ENCODE measurements at regions not wholly inside any gene's neighbourhood (a gene's known extent, or its start where the extent isn't known, plus 50 kb on each side); places are given as distances from the start of the nearest gene placed in this dataset.

GRCh38 chr6:95325916-95326315, 251.4 kb upstream of the MANEA start:
- TF ChIP-seq, protein P1, sequence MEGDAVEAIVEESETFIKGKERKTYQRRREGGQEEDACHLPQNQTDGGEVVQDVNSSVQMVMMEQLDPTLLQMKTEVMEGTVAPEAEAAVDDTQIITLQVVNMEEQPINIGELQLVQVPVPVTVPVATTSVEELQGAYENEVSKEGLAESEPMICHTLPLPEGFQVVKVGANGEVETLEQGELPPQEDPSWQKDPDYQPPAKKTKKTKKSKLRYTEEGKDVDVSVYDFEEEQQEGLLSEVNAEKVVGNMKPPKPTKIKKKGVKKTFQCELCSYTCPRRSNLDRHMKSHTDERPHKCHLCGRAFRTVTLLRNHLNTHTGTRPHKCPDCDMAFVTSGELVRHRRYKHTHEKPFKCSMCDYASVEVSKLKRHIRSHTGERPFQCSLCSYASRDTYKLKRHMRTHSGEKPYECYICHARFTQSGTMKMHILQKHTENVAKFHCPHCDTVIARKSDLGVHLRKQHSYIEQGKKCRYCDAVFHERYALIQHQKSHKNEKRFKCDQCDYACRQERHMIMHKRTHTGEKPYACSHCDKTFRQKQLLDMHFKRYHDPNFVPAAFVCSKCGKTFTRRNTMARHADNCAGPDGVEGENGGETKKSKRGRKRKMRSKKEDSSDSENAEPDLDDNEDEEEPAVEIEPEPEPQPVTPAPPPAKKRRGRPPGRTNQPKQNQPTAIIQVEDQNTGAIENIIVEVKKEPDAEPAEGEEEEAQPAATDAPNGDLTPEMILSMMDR (IDR thresholded peaks at IDR 0.05): no peak
- no peak for TF ChIP-seq POLR2AphosphoS5 (IDR thresholded peaks at IDR 0.05)

Data from prostate gland (tissue), 2 donors.